Fibroblast of villous mesenchyme (primary cell): ENCODE measurements at regions not wholly inside any gene's neighbourhood (a gene's known extent, or its start where the extent isn't known, plus 50 kb on each side); places are given as distances from the start of the nearest gene placed in this dataset.

Experiments
- DNase-seq: peaks from one replicate; pipeline ENCODE4 v3.0.0-alpha.2; 2010; ENCODE audit warnings: low read depth
- H3K4me3 ChIP-seq: 2 replicates; pipeline ENCODE4 v1.5.1; 2011; ENCODE audit warnings: low read depth, mild to moderate bottlenecking, low read length
- TF ChIP-seq, protein P1 (sequence below): IDR thresholded peaks from 2 replicates; pipeline ENCODE4 v1.5.1; 2012; ENCODE audit warnings: low read depth, mild to moderate bottlenecking, low read length; ENCODE audit not compliant: insufficient read depth

- DNase-seq, result peak; percentile 52
- TF ChIP-seq, protein P1, sequence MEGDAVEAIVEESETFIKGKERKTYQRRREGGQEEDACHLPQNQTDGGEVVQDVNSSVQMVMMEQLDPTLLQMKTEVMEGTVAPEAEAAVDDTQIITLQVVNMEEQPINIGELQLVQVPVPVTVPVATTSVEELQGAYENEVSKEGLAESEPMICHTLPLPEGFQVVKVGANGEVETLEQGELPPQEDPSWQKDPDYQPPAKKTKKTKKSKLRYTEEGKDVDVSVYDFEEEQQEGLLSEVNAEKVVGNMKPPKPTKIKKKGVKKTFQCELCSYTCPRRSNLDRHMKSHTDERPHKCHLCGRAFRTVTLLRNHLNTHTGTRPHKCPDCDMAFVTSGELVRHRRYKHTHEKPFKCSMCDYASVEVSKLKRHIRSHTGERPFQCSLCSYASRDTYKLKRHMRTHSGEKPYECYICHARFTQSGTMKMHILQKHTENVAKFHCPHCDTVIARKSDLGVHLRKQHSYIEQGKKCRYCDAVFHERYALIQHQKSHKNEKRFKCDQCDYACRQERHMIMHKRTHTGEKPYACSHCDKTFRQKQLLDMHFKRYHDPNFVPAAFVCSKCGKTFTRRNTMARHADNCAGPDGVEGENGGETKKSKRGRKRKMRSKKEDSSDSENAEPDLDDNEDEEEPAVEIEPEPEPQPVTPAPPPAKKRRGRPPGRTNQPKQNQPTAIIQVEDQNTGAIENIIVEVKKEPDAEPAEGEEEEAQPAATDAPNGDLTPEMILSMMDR, result no peak
- H3K4me3 ChIP-seq, result no peak overlapping the region
Measured at GRCh38 chr12:88339254-88339949, 197.3 kb downstream of the TMTC3 start.

DNA sequence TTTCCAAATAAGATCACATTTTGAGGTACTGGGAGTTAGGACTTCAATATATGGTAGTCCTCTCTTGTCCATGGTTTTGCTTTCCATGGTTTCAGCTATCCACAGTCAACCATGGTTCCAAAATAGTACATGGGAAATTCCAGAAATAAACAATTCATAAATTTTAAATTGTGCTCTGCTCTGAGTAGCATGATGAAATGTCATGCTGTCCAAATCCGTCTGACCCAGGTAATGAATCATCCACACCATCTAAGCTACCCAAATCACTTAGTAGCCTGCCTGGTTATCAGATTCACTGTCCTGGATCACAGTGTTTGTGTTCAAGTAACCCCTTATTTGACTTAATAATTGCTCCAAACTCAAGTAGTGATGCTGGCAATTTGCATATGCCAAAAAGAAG is 197.9 kb downstream of the TMTC3 start:
- peak; percentile 28 for DNase-seq
- TF ChIP-seq, protein P1, result no peak
- H3K4me3 ChIP-seq, result no peak overlapping the region

- TF ChIP-seq, protein P1, result no peak
- DNase-seq, result peak; percentile 33
- H3K4me3 ChIP-seq, result no peak overlapping the region
Measured at GRCh38 chr12:88342251-88342806, 200.2 kb downstream of the TMTC3 start.

DNA sequence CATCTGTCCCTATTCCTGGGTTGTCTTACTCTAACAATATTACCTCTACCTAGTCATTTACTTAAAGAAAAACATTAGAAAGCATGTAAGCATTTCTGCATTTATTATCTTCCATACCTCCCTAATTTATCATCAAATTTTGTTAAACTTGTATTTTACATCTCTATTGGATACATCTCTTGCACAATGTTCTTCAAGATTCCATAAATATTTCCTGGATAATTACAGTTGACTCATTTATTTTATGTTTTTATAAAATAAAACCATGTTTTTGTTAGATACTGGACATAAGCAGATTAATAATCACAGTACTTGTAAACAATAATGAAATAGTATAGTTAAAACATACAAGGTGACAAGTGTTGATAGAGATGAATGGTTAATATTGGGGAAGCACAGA is 209.0 kb downstream of the TMTC3 start:
- TF ChIP-seq, protein P1, result no peak
- DNase-seq, result no peak

GRCh38 chr12:88354691-88355090 is 212.6 kb downstream of the TMTC3 start:
- no peak overlapping the region for H3K4me3 ChIP-seq
- TF ChIP-seq, protein P1, result no peak
- DNase-seq, result no peak

More for the DNA sequence above, 209.0 kb downstream of the TMTC3 start:
- no peak overlapping the region for H3K4me3 ChIP-seq

DNA sequence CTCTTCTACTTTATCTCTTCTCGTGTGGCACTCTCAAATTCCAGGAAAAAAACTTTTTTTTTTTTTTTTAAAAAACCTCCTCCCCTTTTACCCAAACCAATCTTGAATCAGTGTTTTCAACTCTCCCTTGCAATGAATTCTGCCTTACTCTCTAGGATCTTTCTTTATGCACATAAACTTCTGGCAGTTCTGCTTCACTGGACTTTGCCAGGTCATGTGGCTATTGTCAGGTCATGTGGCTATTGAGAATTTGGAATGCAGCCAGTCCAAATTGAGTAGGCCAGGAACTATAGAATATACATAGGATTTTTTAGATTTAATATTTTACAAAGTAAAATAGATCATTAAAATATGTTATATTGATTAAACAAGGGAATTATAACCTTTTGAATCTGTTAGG is 218.2 kb downstream of the TMTC3 start:
- TF ChIP-seq, protein P1, result no peak
- no peak overlapping the region for H3K4me3 ChIP-seq
- DNase-seq, result no peak
